Activated CD8-positive, alpha-beta memory T cell treated with anti-CD3 and anti-CD28 coated beads, Interleukin-2, amount 50 U/mL, for 24 hours (primary cell): ENCODE measurements at regions not wholly inside any gene's neighbourhood (a gene's known extent, or its start where the extent isn't known, plus 50 kb on each side); places are given as distances from the start of the nearest gene placed in this dataset.

ENCODE experiments used
- DNase-seq: peaks from one replicate; pipeline ENCODE4 v3.0.0-alpha.2; 2020; ENCODE audit errors: extremely low read depth

- DNase-seq = no peak
Measured at GRCh38 chr4:106767991-106768390, 268.1 kb downstream of the DKK2 start.

GRCh38 chr4:106766519-106766918, 269.6 kb downstream of the DKK2 start:
- DNase-seq = no peak

- DNase-seq = no peak
Measured at GRCh38 chr4:106764774-106765173, 271.3 kb downstream of the DKK2 start.

GRCh38 chr4:106762666-106763443, 273.3 kb downstream of the DKK2 start:
- no peak for DNase-seq

- no peak for DNase-seq
Measured at GRCh38 chr4:106753426-106753825, 282.7 kb downstream of the DKK2 start.

GRCh38 chr4:106746451-106746850, 289.7 kb downstream of the DKK2 start:
- no peak for DNase-seq

- no peak for DNase-seq
Measured at GRCh38 chr4:106738121-106738520, 298.0 kb downstream of the DKK2 start.

GRCh38 chr4:106718548-106718947, 317.6 kb downstream of the DKK2 start:
- no peak for DNase-seq

- no peak for DNase-seq
Measured at GRCh38 chr4:106717091-106717490, 319.0 kb downstream of the DKK2 start.

- no peak for DNase-seq
Measured at GRCh38 chr4:106715825-106716224, 320.3 kb downstream of the DKK2 start.

- DNase-seq = no peak
Measured at GRCh38 chr4:106708464-106708816, 327.7 kb downstream of the DKK2 start.

GRCh38 chr4:106707776-106708463, 328.2 kb downstream of the DKK2 start:
- DNase-seq = no peak

GRCh38 chr4:106704253-106704870, 331.8 kb downstream of the DKK2 start:
- no peak for DNase-seq

- no peak for DNase-seq
Measured at GRCh38 chr4:106700321-106700720, 331.7 kb upstream of the GIMD1 start.

GRCh38 chr4:106698621-106699195, 330.1 kb upstream of the GIMD1 start:
- no peak for DNase-seq

GRCh38 chr4:106695501-106696262, 327.1 kb upstream of the GIMD1 start:
- no peak for DNase-seq

- no peak for DNase-seq
Measured at GRCh38 chr4:106694232-106694631, 325.7 kb upstream of the GIMD1 start.

GRCh38 chr4:106691749-106692148, 323.2 kb upstream of the GIMD1 start:
- no peak for DNase-seq

GRCh38 chr4:106690487-106690886, 321.9 kb upstream of the GIMD1 start:
- no peak for DNase-seq

- DNase-seq = no peak
Measured at GRCh38 chr4:106687026-106687425, 318.4 kb upstream of the GIMD1 start.

- DNase-seq = no peak
Measured at GRCh38 chr4:106681381-106681921, 312.9 kb upstream of the GIMD1 start.

- DNase-seq = no peak
Measured at GRCh38 chr4:106679063-106679462, 310.5 kb upstream of the GIMD1 start.
